Kidney (tissue), 13 donors: ENCODE measurements at regions not wholly inside any gene's neighbourhood (a gene's known extent, or its start where the extent isn't known, plus 50 kb on each side); places are given as distances from the start of the nearest gene placed in this dataset.
"Not testable (repeated sequence)": the region's sequence is repeated elsewhere in the genome, so short reads cannot be mapped to it uniquely, and the experiment has no call there.

Source experiments
- DNase-seq, 5 donors: peaks; one replicate each; pipeline ENCODE4 v3.0.0-alpha.2; 2013 to 2020
- FAIRE-seq: peaks from 2 replicates; lab custom pipeline; 2012; peaks lifted over from hg19 to GRCh38; lab: Jason Lieb, UNC
- H3K27ac ChIP-seq, 2 donors: one replicate each; pipeline ENCODE4 v1.7.0; 2013; ENCODE audit warnings: low read depth in 2 of 2, low read length in 2 of 2, inconsistent platforms in 1 of 2
- H3K27me3 ChIP-seq: one replicate; pipeline ENCODE4 v1.7.1; 2013; ENCODE audit warnings: low read length, inconsistent platforms; ENCODE audit not compliant: control insufficient read depth, insufficient read depth
- H3K36me3 ChIP-seq, 3 donors: one replicate each; pipeline versions ENCODE4 v1.7.0 to v1.7.1; 2013; ENCODE audit warnings: low read length in 3 of 3, control low read depth in 1 of 3, inconsistent platforms in 1 of 3; ENCODE audit not compliant: insufficient read depth in 3 of 3, control insufficient read depth in 2 of 3
- H3K4me1 ChIP-seq, 3 donors: one replicate each; pipeline versions ENCODE4 v1.7.0 to v1.7.1; 2013; ENCODE audit warnings: low read length in 3 of 3, inconsistent platforms in 1 of 3, low read depth in 1 of 3; ENCODE audit not compliant: control insufficient read depth in 2 of 3, insufficient read depth in 2 of 3
- H3K4me3 ChIP-seq, 3 donors: one replicate each; pipeline versions ENCODE4 v1.7.0 to v1.8.1; 2013; ENCODE audit warnings: low read length in 3 of 3, control low read depth in 1 of 3, inconsistent platforms in 1 of 3
- H3K9ac ChIP-seq, 3 donors: one replicate each; pipeline versions ENCODE4 v1.7.0 to v1.7.1; 2013; ENCODE audit warnings: low read length in 3 of 3, control low read depth in 1 of 3, inconsistent platforms in 1 of 3
- H3K9me3 ChIP-seq, 3 donors: one replicate each; pipeline versions ENCODE4 v1.7.0 to v1.7.1; 2013; ENCODE audit warnings: low read length in 3 of 3, control low read depth in 1 of 3, inconsistent platforms in 1 of 3; ENCODE audit not compliant: control insufficient read depth in 2 of 3, insufficient read depth in 1 of 3
- intact Hi-C: fragments of 100-400 bp; cut with DNase I; formaldehyde crosslinking; loops from one replicate; pipeline ENCODE4 v1.11.1; 2022
- TF ChIP-seq, protein P1 (sequence below): IDR thresholded peaks from 3 replicates; pipeline ENCODE4 v1.5.1; 2012; ENCODE audit warnings: mild to moderate bottlenecking, moderate library complexity, borderline replicate concordance; ENCODE audit not compliant: insufficient read depth; ENCODE audit errors: extremely low read depth
- donor health status: control.
- donor health status: control.
- donor health status: control.
- donor health status: control.
- donor health status: control.
- donor health status: DM: yes; HTN: yes; CAD: no.
- donor health status: Normal renal cell carcinoma (clear cell type).

- Histone ChIP-seq H3K27ac (no peak overlapping the region), H3K9ac (no peak overlapping the region), H3K4me3 (no peak overlapping the region), H3K27me3 (no peaks in the 10 kb centered on the region), H3K36me3 (no peaks in the 10 kb centered on the region), H3K4me1 (no peaks in the 10 kb centered on the region), H3K9me3 (no peaks in the 10 kb centered on the region)
- intact Hi-C loops = no loop called here
- TF ChIP-seq, protein P1, sequence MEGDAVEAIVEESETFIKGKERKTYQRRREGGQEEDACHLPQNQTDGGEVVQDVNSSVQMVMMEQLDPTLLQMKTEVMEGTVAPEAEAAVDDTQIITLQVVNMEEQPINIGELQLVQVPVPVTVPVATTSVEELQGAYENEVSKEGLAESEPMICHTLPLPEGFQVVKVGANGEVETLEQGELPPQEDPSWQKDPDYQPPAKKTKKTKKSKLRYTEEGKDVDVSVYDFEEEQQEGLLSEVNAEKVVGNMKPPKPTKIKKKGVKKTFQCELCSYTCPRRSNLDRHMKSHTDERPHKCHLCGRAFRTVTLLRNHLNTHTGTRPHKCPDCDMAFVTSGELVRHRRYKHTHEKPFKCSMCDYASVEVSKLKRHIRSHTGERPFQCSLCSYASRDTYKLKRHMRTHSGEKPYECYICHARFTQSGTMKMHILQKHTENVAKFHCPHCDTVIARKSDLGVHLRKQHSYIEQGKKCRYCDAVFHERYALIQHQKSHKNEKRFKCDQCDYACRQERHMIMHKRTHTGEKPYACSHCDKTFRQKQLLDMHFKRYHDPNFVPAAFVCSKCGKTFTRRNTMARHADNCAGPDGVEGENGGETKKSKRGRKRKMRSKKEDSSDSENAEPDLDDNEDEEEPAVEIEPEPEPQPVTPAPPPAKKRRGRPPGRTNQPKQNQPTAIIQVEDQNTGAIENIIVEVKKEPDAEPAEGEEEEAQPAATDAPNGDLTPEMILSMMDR = no peak
- DNase-seq (no peak), FAIRE-seq (no peak)
Measured at GRCh38 chr14:106422066-106422465, 895.7 kb downstream of the TMEM121 start.

DNA sequence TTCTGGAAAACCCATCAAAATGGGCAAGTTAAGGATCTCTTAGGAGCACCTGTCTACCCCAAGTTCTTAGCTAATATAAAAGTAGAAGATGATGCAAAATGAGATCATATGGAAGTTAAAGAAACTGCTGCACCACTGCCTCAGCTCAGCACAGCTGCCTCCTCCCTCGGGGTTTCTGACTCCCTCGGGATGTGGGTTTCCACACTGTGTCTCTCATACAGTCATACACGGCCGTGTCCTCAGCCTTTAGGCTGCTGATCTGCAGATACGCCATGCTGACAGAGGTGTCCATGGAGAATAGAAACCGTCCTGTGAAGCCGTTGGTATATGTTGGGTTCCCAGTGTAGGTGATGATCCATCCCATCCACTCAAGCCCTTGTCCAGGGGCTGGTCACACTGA, 898.8 kb downstream of the TMEM121 start:
- H3K27me3 ChIP-seq, intact Hi-C loops, FAIRE-seq, H3K4me1 ChIP-seq, H3K27ac ChIP-seq, H3K9me3 ChIP-seq, H3K36me3 ChIP-seq, H3K9ac ChIP-seq, DNase-seq, H3K4me3 ChIP-seq: not testable (repeated sequence)

DNA sequence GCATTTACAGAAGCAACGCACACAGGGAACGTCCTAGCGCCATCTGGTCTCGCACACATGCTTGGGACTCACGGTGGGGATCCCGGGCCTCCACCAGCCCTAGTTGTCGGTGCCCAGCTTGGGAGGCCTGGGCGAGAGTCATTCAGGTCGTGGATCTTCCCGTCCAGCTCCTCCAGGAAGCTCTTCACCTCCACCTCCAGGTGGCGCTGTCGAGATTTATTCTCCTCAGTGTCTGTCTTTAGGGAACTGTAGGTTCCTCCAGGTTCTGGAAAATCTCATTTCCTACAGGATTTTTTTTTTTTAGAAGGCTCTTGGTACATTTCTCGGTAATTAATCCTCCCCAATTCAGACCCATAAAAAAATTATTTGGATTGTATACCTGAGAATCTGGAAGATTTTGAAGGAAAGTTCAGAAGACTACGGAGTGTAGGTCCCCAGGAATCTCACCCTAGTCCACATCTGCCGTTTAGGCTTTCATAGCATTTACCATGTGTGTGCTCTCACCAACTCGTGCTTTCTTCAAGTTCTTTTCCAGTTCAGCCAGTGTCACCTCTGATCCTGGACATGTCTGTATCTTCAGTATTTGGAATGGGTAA, 910.0 kb downstream of the TMEM121 start:
- Histone ChIP-seq H3K4me1 (no peaks in the 10 kb centered on the region), H3K9ac (no peak overlapping the region), H3K36me3 (no peaks in the 10 kb centered on the region), H3K4me3 (no peak overlapping the region), H3K27ac (no peak overlapping the region), H3K9me3 (no peaks in the 10 kb centered on the region), H3K27me3 (no peaks in the 10 kb centered on the region)
- intact Hi-C loops = no loop called here
- TF ChIP-seq, protein P1 = peak; percentile 30
- FAIRE-seq = no peak
- DNase-seq = peak in 1 of 5 donors; percentile 2

GRCh38 chr14:106442857-106443256, 916.5 kb downstream of the TMEM121 start:
- Histone ChIP-seq H3K9ac (no peak overlapping the region), H3K4me1 (no peaks in the 10 kb centered on the region), H3K9me3 (no peaks in the 10 kb centered on the region), H3K4me3 (no peak overlapping the region), H3K27me3 (no peaks in the 10 kb centered on the region), H3K36me3 (no peaks in the 10 kb centered on the region), H3K27ac (no peak overlapping the region)
- TF ChIP-seq, protein P1 = no peak
- intact Hi-C loops = no loop called here
- no peak for DNase-seq
- no peak for FAIRE-seq
